HG03342 (cell line): ENCODE measurements at regions not wholly inside any gene's neighbourhood (a gene's known extent, or its start where the extent isn't known, plus 50 kb on each side); places are given as distances from the start of the nearest gene placed in this dataset.
"Not testable (repeated sequence)": the region's sequence is repeated elsewhere in the genome, so short reads cannot be mapped to it uniquely, and the experiment has no call there.

ENCODE experiments used
- ATAC-seq: cut with Tn5 transposase; IDR thresholded peaks from one replicate; pipeline ENCODE4 v1.9.1; 2021; ENCODE audit warnings: mild to moderate bottlenecking, moderate library complexity; ENCODE audit not compliant: unreplicated experiment

DNA sequence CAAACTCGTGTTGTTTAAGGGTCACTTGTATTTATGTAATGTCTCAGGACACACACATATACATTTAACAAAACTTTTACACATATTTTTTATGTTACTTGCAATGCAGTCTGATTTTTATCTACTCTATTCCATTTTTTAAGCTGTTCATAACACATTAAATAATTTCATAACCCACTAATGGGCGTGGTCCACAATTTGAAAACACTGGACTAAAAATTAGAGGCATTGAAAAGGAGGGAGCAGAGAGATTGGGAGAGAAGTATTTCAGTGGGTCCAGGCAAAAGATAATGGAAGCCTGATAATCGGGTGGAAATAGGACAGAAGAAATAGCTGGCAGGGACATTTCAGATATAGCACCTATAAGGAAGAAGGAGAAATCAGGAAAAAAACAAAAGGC is 597.3 kb upstream of the CLINT1 start:
- ATAC-seq: no peak

DNA sequence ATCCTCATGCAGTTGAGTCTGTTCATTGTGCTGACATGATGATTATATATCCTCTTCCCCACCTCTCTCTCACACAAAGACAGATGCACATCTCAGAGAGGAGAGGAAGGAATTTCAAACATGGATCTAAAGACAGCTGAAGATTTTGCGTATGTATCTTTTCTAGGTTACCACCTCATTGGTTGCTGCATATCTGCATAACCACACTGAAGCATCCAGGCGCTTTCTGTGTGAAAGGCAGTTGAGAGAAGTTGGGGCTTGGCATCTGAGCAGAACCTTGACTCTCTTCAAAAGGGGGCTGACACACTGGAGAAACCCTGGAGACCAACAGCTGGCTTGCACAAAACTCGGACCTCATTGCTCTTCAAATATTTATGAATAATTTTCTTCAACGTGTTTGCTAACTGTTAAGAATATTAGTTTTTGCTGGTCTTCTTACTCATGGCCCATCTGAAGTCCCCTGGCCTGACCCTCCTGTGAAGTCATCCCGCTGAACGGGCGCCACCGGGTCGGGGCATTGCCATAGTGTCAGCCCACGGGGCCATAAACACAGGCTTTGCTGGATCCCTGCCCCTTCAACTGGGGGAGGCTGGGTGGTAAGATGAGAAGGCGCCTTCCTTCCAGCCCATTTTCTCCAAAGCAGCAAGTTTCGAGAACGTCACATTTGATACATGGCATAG is 593.2 kb upstream of the CLINT1 start:
- no peak for ATAC-seq

- ATAC-seq: no peak
Observed at GRCh38 chr5:158451203-158451992, 592.5 kb upstream of the CLINT1 start.

- no peak for ATAC-seq
Observed at GRCh38 chr5:158450751-158451171, 591.8 kb upstream of the CLINT1 start.

DNA sequence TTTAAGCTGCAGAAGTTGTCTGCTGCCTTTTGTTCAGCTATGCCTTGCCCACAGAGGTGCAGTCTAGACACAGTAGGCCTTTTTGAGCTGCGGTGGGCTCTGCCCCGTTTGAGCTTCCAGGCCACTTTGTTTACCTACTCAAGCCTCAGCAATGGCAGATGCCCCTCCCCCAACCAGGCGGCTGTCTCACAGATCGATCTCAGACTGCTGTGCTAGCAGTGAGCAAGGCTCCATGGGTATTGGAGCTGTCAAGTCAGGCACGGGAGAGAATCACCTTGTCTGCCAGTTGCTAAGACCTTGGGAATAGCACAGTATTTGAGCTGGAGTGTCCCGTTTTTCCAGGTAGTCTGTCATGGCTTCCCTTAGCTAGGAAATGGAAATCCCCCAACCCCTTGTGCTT is 587.8 kb upstream of the CLINT1 start:
- ATAC-seq: not testable (repeated sequence)

- ATAC-seq: not testable (repeated sequence)
Observed at GRCh38 chr5:158439204-158439603, 580.3 kb upstream of the CLINT1 start.

- ATAC-seq: no peak
Observed at GRCh38 chr5:158436271-158437065, 577.5 kb upstream of the CLINT1 start.

DNA sequence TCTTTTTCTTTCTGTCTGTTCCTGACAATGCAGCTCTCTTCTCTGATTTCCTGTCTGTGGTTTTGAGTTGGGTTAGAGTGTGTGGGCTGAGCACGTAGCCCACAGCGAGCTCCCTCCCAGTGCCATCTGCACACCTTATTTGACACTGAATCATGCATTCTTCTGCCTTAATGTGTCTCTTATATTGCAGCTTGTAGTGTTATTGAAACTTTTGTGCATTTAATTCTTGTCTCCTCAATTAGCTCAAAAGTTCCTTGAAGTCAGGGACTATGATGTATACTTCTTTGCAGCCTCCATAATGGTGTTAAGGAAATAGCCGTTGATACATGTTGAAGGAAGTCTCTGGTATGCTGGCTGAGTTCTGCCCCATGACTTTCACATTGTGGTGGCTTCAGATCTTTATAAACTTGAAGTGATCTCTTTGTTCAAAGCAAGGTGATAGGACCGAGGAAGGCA is 576.2 kb upstream of the CLINT1 start:
- peak; percentile 59 for ATAC-seq

GRCh38 chr5:158434749-158435148 is 575.8 kb upstream of the CLINT1 start:
- ATAC-seq: no peak

- ATAC-seq: no peak
Observed at GRCh38 chr5:158433634-158434033, 574.7 kb upstream of the CLINT1 start.

- ATAC-seq: peak; percentile 42
Observed at GRCh38 chr5:158431369-158432029, 572.6 kb upstream of the CLINT1 start.

DNA sequence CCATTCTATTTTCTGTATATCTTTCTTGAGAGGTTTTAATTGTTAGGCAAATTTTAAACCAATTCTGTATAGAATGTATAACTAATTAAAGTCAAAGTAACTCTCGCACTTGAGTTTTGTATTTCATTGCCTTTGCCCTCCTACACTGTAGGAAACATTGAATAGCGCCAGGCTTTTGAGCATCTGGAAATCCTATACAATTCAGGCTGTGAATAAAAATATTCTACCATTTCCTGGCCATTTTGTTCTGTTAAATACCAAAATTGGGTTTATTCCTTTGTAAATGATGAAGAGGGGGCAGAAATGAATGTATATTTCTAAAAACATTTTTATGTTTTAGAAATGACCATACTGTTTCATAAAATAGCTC is 571.8 kb upstream of the CLINT1 start:
- no peak for ATAC-seq

- no peak for ATAC-seq
Observed at GRCh38 chr5:158430166-158430797, 571.3 kb upstream of the CLINT1 start.

GRCh38 chr5:158429564-158429963 is 570.6 kb upstream of the CLINT1 start:
- no peak for ATAC-seq

DNA sequence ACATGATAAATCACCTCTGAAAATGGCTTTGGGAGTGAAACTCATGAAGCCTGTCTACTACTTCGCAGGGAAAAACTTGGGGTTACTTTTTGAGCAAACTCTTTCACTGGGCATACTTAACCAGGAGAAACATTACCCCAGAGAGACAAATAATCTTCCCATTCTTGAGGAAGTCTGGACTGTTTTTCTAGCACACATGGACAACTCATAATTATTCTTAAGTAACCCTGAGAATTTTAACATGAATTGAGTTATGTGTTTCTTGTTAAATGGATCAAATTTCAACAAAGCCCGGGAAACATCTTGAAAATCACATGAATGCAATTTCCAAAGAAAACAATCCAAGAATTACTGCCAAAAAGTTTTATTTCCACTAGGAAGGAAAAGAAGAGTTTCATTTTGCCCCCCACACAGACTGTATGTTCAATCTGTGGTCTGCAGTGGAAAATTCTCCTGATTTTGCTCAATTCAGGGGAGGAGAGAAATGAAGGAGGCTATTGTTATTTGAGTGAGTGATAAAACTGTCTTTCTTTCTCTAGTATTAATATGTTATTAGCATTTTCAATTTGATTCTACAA is 564.8 kb upstream of the CLINT1 start:
- no peak for ATAC-seq

- ATAC-seq: no peak
Observed at GRCh38 chr5:158422653-158423515, 563.9 kb upstream of the CLINT1 start.

DNA sequence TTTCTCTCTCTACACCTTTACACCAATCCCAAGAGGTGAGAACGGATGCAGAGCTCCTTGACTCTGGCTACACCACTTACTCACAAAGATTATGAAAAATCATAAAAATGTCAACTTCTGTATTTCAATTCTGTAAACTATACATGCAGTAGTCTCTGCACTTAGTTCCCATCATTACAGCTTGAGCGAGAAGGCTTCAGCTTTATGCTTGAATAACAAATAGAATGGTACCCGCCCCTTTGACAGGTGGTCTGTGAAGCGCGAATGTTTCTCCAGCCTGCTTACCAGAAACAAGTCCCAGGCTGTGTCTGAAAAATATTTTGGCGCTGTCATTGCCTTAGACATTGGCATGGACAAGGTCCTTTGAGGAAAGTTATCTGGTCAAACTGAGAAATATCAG is 562.4 kb upstream of the CLINT1 start:
- ATAC-seq: no peak

GRCh38 chr5:158419186-158419585 is 560.2 kb upstream of the CLINT1 start:
- no peak for ATAC-seq

DNA sequence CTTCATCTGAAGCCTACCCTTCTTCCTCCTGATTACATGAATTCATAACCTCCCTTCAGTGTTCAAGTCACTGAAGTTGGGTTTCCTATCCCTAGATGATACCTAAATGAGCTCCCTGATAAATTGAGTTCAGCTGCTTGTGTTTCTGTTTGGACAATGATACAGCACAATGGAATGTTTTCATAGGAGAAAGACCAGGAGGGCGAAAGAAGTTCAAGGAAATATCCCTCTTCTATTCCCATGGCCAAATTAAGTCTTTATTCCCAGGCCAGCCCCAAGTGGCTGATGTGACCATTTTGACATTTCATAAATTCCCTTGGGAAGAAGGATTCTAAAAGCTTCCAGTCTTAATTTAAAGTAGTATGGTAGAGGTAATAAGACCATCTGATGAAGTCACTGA is 555.8 kb upstream of the CLINT1 start:
- no peak for ATAC-seq
